ENCODE measurements at regions not wholly inside any gene's neighbourhood (a gene's known extent, or its start where the extent isn't known, plus 50 kb on each side); places are given as distances from the start of the nearest gene placed in this dataset.

DNA sequence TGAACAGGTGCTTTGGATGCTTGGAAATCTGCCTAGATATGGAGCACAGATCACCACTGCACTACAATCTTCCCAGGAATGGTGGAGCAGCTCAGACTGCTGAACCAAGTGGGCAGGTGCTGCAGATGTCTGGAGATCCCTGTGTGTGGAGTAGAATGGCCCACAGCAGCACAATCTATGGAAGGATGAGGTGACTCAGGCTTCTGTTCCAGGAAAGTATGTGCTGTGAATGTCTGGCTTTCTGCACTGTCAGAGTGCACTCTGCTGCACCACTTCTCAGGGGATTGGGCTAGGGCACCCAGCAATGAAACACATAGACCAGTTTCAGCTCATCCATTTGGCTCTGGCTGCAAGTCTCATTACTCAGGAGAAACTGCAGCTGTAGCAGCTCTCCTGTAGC lies 865.4 kb upstream of the NXPH2 start:
- CTCF ChIA-PET: no interaction called here
- POLR2A ChIA-PET: no interaction called here
- TF ChIP-seq SP1 (IDR thresholded peaks at IDR 0.05) (no peak), L3MBTL2 (conservative IDR thresholded peaks at IDR 0.05) (no peak), LEF1 (IDR thresholded peaks at IDR 0.05; ENCODE audit: borderline replicate concordance) (no peak)
- no peak for DNase-seq (ENCODE audit: extremely low spot score)

DNA sequence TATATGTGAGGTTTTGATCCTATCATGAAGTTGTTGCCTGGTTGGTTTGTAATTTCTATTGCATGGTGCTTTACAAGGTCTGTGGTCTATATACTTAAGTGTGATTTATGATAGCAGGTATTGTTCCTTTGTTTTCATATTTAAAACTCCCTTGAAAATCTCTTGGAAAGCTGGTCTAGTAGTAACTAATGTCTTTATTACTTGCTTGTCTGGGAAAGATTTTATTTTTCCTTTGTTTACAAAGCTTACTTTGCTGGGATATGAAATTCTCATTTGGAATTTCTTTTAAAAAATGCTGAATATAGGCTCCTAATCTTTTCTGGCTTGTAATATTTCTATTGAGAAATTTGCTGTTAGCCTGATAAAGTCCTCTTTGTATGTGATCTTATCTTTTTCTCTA lies 862.9 kb upstream of the NXPH2 start:
- ChIA-PET CTCF (no interaction called here), POLR2A (no interaction called here)
- no peak for TF ChIP-seq LEF1 (IDR thresholded peaks at IDR 0.05; ENCODE audit: borderline replicate concordance)
- no peak for TF ChIP-seq FOXK2 (IDR thresholded peaks at IDR 0.05)
- no peak for TF ChIP-seq CTBP1 (IDR thresholded peaks at IDR 0.05; ENCODE audit: borderline replicate concordance)
- no peak for TF ChIP-seq ZNF384 (IDR thresholded peaks at IDR 0.05)
- TF ChIP-seq SP1 (IDR thresholded peaks at IDR 0.05): no peak
- TF ChIP-seq L3MBTL2 (conservative IDR thresholded peaks at IDR 0.05): no peak
- TF ChIP-seq NFRKB (IDR thresholded peaks at IDR 0.05): no peak
- TF ChIP-seq FOXM1 (IDR thresholded peaks at IDR 0.05; ENCODE audit: borderline replicate concordance): no peak
- no peak for TF ChIP-seq ARNT (IDR thresholded peaks at IDR 0.05)
- DNase-seq (ENCODE audit: extremely low spot score): no peak

DNA sequence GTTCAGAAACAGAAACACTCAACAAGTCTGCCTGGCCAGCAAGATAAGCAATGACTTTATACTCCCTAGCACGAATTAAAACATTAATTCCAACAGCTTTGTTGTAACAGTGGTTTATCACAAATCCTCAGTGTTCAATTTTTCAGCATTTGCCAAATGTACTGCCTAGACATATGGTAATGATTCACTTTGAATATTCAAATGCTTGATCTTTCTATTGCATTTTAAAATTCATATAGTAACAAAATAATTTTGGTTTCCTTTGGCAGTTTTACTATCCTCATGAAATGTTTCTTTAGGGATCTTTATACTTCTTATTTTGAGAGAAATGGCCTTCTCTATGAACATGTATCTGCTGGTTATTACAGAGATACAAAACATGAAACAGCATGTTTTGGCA lies 851.8 kb upstream of the NXPH2 start:
- no peak for TF ChIP-seq HDGF (IDR thresholded peaks at IDR 0.05; ENCODE audit: borderline replicate concordance)
- TF ChIP-seq CTBP1 (IDR thresholded peaks at IDR 0.05; ENCODE audit: borderline replicate concordance): no peak
- TF ChIP-seq BHLHE40 (IDR thresholded peaks at IDR 0.05; ENCODE audit: borderline replicate concordance): no peak
- TF ChIP-seq, protein P1, sequence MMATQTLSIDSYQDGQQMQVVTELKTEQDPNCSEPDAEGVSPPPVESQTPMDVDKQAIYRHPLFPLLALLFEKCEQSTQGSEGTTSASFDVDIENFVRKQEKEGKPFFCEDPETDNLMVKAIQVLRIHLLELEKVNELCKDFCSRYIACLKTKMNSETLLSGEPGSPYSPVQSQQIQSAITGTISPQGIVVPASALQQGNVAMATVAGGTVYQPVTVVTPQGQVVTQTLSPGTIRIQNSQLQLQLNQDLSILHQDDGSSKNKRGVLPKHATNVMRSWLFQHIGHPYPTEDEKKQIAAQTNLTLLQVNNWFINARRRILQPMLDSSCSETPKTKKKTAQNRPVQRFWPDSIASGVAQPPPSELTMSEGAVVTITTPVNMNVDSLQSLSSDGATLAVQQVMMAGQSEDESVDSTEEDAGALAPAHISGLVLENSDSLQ (IDR thresholded peaks at IDR 0.05): no peak
- no peak for TF ChIP-seq FOXK2 (IDR thresholded peaks at IDR 0.05)
- no peak for TF ChIP-seq NFRKB (IDR thresholded peaks at IDR 0.05)
- TF ChIP-seq L3MBTL2 (conservative IDR thresholded peaks at IDR 0.05): no peak
- TF ChIP-seq LEF1 (IDR thresholded peaks at IDR 0.05; ENCODE audit: borderline replicate concordance): no peak
- TF ChIP-seq TARDBP (IDR thresholded peaks at IDR 0.05): no peak
- TF ChIP-seq SUZ12 (IDR thresholded peaks at IDR 0.05): no peak
- TF ChIP-seq FOXA1 (IDR thresholded peaks at IDR 0.05): no peak
- no peak for TF ChIP-seq ARNT (IDR thresholded peaks at IDR 0.05)
- no peak for TF ChIP-seq SP1 (IDR thresholded peaks at IDR 0.05)
- no peak for TF ChIP-seq ZNF384 (IDR thresholded peaks at IDR 0.05)
- TF ChIP-seq ELF4 (IDR thresholded peaks at IDR 0.05): no peak
- CTCF ChIA-PET: no interaction called here
- POLR2A ChIA-PET: no interaction called here
- no peak for DNase-seq (ENCODE audit: extremely low spot score)

DNA sequence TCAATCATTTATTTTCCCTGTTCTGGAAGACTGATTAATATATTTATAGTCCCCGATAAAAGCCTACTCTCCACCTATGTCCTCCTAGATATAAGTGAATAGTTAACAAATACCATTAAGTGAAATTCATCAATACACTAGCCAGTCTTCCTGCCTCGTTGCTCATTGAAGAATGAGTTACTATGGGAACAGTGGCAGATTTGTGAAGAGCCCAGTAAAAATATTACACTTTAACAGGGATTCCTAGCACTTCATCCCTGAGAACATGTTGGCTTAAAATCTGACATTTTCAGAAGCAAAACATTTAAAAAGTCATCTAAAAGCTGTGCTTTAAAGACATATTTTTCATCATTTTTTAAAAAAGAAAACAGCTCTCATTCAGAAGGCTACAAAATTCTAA lies 848.7 kb upstream of the NXPH2 start:
- no peak for DNase-seq (ENCODE audit: extremely low spot score)
- TF ChIP-seq LEF1 (IDR thresholded peaks at IDR 0.05; ENCODE audit: borderline replicate concordance): no peak
- TF ChIP-seq ZNF384 (IDR thresholded peaks at IDR 0.05): no peak
- POLR2A ChIA-PET: no interaction called here
- CTCF ChIA-PET: interaction anchor here (0.6 to 0.7 kb wide), 2 partner anchors 151 to 160 kb away, joined by 3 to 5 read pairs; no protein-coding TSS in a partner anchor

DNA sequence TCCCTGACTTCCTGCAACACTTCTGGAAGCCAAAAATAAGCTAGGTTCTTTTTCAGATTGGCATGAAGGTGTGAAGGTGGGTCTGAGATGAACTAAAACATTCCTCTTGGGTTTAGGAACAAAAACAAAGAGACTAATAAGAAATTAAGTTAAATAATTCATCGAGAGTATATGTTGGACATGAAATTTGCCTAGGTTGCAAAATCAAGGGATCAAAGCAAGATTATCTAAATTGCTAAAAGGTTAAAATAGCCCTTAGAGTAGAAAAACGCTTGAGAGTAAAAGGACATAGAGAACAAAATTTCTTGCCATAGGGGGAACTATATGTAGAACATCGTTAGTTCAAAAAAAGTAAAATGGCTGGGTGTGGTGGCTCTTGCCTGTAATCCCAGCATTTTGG lies 845.9 kb upstream of the NXPH2 start:
- no peak for DNase-seq (ENCODE audit: extremely low spot score)
- POLR2A ChIA-PET: no interaction called here
- no peak for TF ChIP-seq FOXM1 (IDR thresholded peaks at IDR 0.05; ENCODE audit: borderline replicate concordance)
- TF ChIP-seq ZNF384 (IDR thresholded peaks at IDR 0.05): no peak
- TF ChIP-seq, protein P1 (IDR thresholded peaks at IDR 0.05): no peak
- no peak for TF ChIP-seq HDGF (IDR thresholded peaks at IDR 0.05; ENCODE audit: borderline replicate concordance)
- TF ChIP-seq FOXA1 (IDR thresholded peaks at IDR 0.05): no peak
- TF ChIP-seq L3MBTL2 (conservative IDR thresholded peaks at IDR 0.05): no peak
- TF ChIP-seq ELF4 (IDR thresholded peaks at IDR 0.05): no peak
- TF ChIP-seq NFRKB (IDR thresholded peaks at IDR 0.05): no peak
- CTCF ChIA-PET: no interaction called here

DNA sequence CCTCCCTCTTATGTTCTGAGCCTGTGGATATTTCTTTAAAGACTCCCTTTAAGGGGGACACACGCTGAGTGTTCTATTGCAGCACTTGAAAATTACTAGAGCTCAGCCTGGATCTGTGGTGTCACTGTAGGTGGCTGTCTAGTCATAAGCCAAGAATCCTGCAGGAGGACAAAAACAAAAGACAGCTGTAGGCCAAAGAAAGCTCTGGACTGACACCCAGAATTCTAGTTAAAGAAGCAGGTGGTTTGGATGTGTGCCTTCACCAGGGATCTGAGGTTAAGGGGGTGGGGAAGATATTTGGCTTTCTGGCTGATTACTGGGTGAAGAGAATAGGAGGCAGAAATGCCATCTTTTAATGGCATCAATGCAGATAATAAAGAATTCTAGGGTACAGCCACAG lies 842.5 kb upstream of the NXPH2 start:
- POLR2A ChIA-PET: no interaction called here
- CTCF ChIA-PET: no interaction called here
- DNase-seq (ENCODE audit: extremely low spot score): no peak
- no peak for TF ChIP-seq FOXM1 (IDR thresholded peaks at IDR 0.05; ENCODE audit: borderline replicate concordance)
- TF ChIP-seq TARDBP (IDR thresholded peaks at IDR 0.05): no peak
- no peak for TF ChIP-seq ZNF384 (IDR thresholded peaks at IDR 0.05)
- no peak for TF ChIP-seq LEF1 (IDR thresholded peaks at IDR 0.05; ENCODE audit: borderline replicate concordance)
- TF ChIP-seq HDGF (IDR thresholded peaks at IDR 0.05; ENCODE audit: borderline replicate concordance): no peak
- TF ChIP-seq BHLHE40 (IDR thresholded peaks at IDR 0.05; ENCODE audit: borderline replicate concordance): no peak

DNA sequence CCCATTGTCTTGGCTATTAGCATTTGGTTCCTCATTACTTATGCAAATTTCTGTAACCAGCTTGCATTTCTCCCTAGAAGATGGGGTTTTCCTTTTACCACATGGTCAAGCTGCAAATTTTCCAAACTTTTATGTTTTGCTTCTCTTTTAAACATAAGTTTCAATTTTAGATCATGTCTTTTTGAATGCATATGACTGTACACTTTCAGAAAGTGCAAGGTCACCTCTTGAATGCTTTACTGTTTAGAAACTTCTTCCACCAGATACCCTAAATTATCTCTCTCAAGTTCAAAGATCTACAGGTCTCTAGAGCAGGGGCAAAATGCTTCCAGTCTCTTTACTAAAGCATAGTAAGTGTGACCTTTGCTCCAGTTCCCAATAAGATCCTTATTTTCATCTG lies 837.6 kb upstream of the NXPH2 start:
- CTCF ChIA-PET: interaction anchor here (0.6 kb wide), 1 partner anchor 808 kb away, joined by 3 read pairs; no protein-coding TSS in a partner anchor

More for the DNA sequence above, 837.6 kb upstream of the NXPH2 start:
- DNase-seq (ENCODE audit: extremely low spot score): no peak
- TF ChIP-seq FOXA1 (IDR thresholded peaks at IDR 0.05) (no peak), ARNT (IDR thresholded peaks at IDR 0.05) (no peak), ELF4 (IDR thresholded peaks at IDR 0.05) (no peak), CTBP1 (IDR thresholded peaks at IDR 0.05; ENCODE audit: borderline replicate concordance) (no peak), L3MBTL2 (conservative IDR thresholded peaks at IDR 0.05) (no peak), NFRKB (IDR thresholded peaks at IDR 0.05) (no peak), BHLHE40 (IDR thresholded peaks at IDR 0.05; ENCODE audit: borderline replicate concordance) (no peak), FOXK2 (IDR thresholded peaks at IDR 0.05) (no peak), TARDBP (IDR thresholded peaks at IDR 0.05) (no peak), SP1 (IDR thresholded peaks at IDR 0.05) (no peak), SUZ12 (IDR thresholded peaks at IDR 0.05) (no peak), ZNF384 (IDR thresholded peaks at IDR 0.05) (no peak), HDGF (IDR thresholded peaks at IDR 0.05; ENCODE audit: borderline replicate concordance) (no peak), FOXM1 (IDR thresholded peaks at IDR 0.05; ENCODE audit: borderline replicate concordance) (no peak), LEF1 (IDR thresholded peaks at IDR 0.05; ENCODE audit: borderline replicate concordance) (no peak)
- TF ChIP-seq, protein P1 (IDR thresholded peaks at IDR 0.05): no peak
- POLR2A ChIA-PET: no interaction called here
